ENCODE measurements at regions not wholly inside any gene's neighbourhood (a gene's known extent, or its start where the extent isn't known, plus 50 kb on each side); places are given as distances from the start of the nearest gene placed in this dataset.

DNA sequence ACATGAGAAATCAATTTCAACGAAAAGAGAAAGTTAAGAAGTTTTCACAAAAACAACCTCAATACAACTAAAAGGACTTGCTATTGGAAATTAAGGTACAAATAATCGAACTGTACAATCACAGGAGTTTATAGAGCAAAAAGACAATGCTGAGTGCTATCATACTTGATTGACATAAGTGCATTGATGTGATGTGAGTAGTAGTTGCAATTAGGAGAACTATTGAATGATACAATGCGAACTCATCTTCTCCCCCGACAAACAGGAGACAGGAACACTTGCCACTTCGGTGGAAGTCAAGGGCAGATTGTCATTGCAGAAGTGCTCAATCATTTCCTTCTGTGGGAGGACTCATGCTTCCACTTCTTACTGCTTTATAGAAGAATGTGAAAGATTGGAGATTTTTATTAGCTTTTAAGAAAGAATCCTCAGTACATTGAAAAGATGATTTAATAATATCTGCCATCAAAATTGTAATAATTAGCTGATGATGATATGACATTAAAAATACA lies 276.6 kb upstream of the MPDZ start:
- Histone ChIP-seq H3K4me1 (ENCODE audit: control insufficient read depth, insufficient read depth, low read length) (no peaks in the 10 kb centered on the region), H3K9me3 (ENCODE audit: control insufficient read depth, insufficient read depth, low read depth, low read length) (no peaks in the 10 kb centered on the region), H3K4me3 (ENCODE audit: low read depth in 2 of 2, low read length in 2 of 2) (no peak overlapping the region), H3K27me3 (ENCODE audit: control insufficient read depth, insufficient read depth, low read length) (no peaks in the 10 kb centered on the region), H3K36me3 (ENCODE audit: control insufficient read depth, insufficient read depth, low read length) (no peaks in the 10 kb centered on the region), H3K27ac (ENCODE audit: low read length) (no peak overlapping the region)
- ChIA-PET CTCF (no interaction called here), POLR2A (no interaction called here)
- DNase-seq (ENCODE audit: low read depth, low spot score) (no peak), ATAC-seq (no peak)
- no TSS peak for BruUV-seq (replicated peaks)
- intact Hi-C loops (cut with micrococcal nuclease; ENCODE audit: unreplicated experiment) (no loop called here), in situ Hi-C loops (cut with HindIII; ENCODE audit: low pct_unique_long_range_greater_than_20kb, low sequenced_read_pairs) (no loop called here)
- TF ChIP-seq TCF7L2 (IDR thresholded peaks at IDR 0.05; ENCODE audit: low read depth, low read length) (no peak), POLR2AphosphoS5 (IDR thresholded peaks at IDR 0.05; ENCODE audit: low read depth, low read length) (no peak), SIN3A (IDR thresholded peaks at IDR 0.05; ENCODE audit: borderline replicate concordance, insufficient read depth, low read depth, low read length) (no peak)
- TF ChIP-seq, protein P1, sequence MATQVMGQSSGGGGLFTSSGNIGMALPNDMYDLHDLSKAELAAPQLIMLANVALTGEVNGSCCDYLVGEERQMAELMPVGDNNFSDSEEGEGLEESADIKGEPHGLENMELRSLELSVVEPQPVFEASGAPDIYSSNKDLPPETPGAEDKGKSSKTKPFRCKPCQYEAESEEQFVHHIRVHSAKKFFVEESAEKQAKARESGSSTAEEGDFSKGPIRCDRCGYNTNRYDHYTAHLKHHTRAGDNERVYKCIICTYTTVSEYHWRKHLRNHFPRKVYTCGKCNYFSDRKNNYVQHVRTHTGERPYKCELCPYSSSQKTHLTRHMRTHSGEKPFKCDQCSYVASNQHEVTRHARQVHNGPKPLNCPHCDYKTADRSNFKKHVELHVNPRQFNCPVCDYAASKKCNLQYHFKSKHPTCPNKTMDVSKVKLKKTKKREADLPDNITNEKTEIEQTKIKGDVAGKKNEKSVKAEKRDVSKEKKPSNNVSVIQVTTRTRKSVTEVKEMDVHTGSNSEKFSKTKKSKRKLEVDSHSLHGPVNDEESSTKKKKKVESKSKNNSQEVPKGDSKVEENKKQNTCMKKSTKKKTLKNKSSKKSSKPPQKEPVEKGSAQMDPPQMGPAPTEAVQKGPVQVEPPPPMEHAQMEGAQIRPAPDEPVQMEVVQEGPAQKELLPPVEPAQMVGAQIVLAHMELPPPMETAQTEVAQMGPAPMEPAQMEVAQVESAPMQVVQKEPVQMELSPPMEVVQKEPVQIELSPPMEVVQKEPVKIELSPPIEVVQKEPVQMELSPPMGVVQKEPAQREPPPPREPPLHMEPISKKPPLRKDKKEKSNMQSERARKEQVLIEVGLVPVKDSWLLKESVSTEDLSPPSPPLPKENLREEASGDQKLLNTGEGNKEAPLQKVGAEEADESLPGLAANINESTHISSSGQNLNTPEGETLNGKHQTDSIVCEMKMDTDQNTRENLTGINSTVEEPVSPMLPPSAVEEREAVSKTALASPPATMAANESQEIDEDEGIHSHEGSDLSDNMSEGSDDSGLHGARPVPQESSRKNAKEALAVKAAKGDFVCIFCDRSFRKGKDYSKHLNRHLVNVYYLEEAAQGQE (IDR thresholded peaks at IDR 0.05; ENCODE audit: insufficient read depth in 1 of 2, low read depth in 2 of 2, low read length in 1 of 2): no peak

DNA sequence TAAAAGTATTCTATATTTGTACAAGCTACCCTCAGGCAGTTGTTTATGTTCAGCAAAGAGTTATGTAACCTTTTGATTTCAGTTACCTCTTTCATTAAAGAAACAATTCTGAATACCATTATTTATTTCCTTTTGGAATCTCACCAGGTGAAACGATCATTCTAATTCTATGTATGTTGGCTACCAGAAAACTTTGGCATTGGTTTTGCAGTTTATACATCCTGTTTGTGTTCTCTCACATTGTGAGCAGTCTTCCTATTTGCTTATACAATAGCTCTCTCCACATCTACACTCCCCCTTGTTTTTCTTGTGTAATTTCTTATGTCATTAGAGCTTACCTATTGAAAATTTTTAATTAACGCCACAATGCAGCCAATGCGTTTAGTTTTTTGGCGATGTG lies 276.0 kb upstream of the MPDZ start:
- BruUV-seq (replicated peaks): no TSS peak
- CTCF ChIA-PET: no interaction called here
- Histone ChIP-seq H3K4me1 (ENCODE audit: control insufficient read depth, insufficient read depth, low read length) (no peaks in the 10 kb centered on the region), H3K27ac (ENCODE audit: low read length) (no peak overlapping the region), H3K27me3 (ENCODE audit: control insufficient read depth, insufficient read depth, low read length) (no peaks in the 10 kb centered on the region), H3K36me3 (ENCODE audit: control insufficient read depth, insufficient read depth, low read length) (no peaks in the 10 kb centered on the region), H3K9me3 (ENCODE audit: control insufficient read depth, insufficient read depth, low read depth, low read length) (no peaks in the 10 kb centered on the region), H3K4me3 (ENCODE audit: low read depth in 2 of 2, low read length in 2 of 2) (no peak overlapping the region)
- ATAC-seq (no peak), DNase-seq (ENCODE audit: low read depth, low spot score) (no peak)
- POLR2A ChIA-PET: no interaction called here
- TF ChIP-seq SIN3A (IDR thresholded peaks at IDR 0.05; ENCODE audit: borderline replicate concordance, insufficient read depth, low read depth, low read length): no peak
- TF ChIP-seq, protein P2, sequence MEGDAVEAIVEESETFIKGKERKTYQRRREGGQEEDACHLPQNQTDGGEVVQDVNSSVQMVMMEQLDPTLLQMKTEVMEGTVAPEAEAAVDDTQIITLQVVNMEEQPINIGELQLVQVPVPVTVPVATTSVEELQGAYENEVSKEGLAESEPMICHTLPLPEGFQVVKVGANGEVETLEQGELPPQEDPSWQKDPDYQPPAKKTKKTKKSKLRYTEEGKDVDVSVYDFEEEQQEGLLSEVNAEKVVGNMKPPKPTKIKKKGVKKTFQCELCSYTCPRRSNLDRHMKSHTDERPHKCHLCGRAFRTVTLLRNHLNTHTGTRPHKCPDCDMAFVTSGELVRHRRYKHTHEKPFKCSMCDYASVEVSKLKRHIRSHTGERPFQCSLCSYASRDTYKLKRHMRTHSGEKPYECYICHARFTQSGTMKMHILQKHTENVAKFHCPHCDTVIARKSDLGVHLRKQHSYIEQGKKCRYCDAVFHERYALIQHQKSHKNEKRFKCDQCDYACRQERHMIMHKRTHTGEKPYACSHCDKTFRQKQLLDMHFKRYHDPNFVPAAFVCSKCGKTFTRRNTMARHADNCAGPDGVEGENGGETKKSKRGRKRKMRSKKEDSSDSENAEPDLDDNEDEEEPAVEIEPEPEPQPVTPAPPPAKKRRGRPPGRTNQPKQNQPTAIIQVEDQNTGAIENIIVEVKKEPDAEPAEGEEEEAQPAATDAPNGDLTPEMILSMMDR (IDR thresholded peaks at IDR 0.05): no peak
- no peak for TF ChIP-seq TCF7L2 (IDR thresholded peaks at IDR 0.05; ENCODE audit: low read depth, low read length)
- TF ChIP-seq, protein P1 (IDR thresholded peaks at IDR 0.05; ENCODE audit: insufficient read depth in 1 of 2, low read depth in 2 of 2, low read length in 1 of 2): no peak
- TF ChIP-seq POLR2AphosphoS5 (IDR thresholded peaks at IDR 0.05; ENCODE audit: low read depth, low read length): no peak
- intact Hi-C loops (cut with micrococcal nuclease; ENCODE audit: unreplicated experiment) (no loop called here), in situ Hi-C loops (cut with HindIII; ENCODE audit: low pct_unique_long_range_greater_than_20kb, low sequenced_read_pairs) (no loop called here)
